ENCODE measurements at regions not wholly inside any gene's neighbourhood (a gene's known extent, or its start where the extent isn't known, plus 50 kb on each side); places are given as distances from the start of the nearest gene placed in this dataset.

DNA sequence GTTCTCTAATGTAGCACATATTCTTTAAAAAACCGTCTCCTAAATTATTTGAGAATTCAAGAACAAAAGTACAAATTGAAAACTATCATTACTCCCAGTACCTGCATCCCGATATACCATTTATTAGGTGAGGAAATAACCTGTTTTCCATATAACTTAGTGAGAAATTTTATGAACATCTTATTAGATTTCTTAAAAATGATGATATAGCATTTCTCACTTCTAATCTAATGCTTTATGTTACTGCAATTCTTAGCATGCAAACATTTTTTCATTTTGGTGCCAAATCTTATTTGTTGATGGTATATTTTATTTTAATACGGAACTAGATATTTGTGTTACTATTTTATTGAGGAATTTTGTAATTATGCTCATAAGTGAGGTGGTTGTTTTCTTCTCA lies 1321.3 kb upstream of the SLC10A2 start (continued):
- TF ChIP-seq, protein P1, sequence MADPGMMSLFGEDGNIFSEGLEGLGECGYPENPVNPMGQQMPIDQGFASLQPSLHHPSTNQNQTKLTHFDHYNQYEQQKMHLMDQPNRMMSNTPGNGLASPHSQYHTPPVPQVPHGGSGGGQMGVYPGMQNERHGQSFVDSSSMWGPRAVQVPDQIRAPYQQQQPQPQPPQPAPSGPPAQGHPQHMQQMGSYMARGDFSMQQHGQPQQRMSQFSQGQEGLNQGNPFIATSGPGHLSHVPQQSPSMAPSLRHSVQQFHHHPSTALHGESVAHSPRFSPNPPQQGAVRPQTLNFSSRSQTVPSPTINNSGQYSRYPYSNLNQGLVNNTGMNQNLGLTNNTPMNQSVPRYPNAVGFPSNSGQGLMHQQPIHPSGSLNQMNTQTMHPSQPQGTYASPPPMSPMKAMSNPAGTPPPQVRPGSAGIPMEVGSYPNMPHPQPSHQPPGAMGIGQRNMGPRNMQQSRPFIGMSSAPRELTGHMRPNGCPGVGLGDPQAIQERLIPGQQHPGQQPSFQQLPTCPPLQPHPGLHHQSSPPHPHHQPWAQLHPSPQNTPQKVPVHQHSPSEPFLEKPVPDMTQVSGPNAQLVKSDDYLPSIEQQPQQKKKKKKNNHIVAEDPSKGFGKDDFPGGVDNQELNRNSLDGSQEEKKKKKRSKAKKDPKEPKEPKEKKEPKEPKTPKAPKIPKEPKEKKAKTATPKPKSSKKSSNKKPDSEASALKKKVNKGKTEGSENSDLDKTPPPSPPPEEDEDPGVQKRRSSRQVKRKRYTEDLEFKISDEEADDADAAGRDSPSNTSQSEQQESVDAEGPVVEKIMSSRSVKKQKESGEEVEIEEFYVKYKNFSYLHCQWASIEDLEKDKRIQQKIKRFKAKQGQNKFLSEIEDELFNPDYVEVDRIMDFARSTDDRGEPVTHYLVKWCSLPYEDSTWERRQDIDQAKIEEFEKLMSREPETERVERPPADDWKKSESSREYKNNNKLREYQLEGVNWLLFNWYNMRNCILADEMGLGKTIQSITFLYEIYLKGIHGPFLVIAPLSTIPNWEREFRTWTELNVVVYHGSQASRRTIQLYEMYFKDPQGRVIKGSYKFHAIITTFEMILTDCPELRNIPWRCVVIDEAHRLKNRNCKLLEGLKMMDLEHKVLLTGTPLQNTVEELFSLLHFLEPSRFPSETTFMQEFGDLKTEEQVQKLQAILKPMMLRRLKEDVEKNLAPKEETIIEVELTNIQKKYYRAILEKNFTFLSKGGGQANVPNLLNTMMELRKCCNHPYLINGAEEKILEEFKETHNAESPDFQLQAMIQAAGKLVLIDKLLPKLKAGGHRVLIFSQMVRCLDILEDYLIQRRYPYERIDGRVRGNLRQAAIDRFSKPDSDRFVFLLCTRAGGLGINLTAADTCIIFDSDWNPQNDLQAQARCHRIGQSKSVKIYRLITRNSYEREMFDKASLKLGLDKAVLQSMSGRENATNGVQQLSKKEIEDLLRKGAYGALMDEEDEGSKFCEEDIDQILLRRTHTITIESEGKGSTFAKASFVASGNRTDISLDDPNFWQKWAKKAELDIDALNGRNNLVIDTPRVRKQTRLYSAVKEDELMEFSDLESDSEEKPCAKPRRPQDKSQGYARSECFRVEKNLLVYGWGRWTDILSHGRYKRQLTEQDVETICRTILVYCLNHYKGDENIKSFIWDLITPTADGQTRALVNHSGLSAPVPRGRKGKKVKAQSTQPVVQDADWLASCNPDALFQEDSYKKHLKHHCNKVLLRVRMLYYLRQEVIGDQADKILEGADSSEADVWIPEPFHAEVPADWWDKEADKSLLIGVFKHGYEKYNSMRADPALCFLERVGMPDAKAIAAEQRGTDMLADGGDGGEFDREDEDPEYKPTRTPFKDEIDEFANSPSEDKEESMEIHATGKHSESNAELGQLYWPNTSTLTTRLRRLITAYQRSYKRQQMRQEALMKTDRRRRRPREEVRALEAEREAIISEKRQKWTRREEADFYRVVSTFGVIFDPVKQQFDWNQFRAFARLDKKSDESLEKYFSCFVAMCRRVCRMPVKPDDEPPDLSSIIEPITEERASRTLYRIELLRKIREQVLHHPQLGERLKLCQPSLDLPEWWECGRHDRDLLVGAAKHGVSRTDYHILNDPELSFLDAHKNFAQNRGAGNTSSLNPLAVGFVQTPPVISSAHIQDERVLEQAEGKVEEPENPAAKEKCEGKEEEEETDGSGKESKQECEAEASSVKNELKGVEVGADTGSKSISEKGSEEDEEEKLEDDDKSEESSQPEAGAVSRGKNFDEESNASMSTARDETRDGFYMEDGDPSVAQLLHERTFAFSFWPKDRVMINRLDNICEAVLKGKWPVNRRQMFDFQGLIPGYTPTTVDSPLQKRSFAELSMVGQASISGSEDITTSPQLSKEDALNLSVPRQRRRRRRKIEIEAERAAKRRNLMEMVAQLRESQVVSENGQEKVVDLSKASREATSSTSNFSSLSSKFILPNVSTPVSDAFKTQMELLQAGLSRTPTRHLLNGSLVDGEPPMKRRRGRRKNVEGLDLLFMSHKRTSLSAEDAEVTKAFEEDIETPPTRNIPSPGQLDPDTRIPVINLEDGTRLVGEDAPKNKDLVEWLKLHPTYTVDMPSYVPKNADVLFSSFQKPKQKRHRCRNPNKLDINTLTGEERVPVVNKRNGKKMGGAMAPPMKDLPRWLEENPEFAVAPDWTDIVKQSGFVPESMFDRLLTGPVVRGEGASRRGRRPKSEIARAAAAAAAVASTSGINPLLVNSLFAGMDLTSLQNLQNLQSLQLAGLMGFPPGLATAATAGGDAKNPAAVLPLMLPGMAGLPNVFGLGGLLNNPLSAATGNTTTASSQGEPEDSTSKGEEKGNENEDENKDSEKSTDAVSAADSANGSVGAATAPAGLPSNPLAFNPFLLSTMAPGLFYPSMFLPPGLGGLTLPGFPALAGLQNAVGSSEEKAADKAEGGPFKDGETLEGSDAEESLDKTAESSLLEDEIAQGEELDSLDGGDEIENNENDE (IDR thresholded peaks at IDR 0.05; ENCODE audit: insufficient replicate concordance, low read length), result no peak
